Panc1 (cell line): ENCODE measurements at regions not wholly inside any gene's neighbourhood (a gene's known extent, or its start where the extent isn't known, plus 50 kb on each side); places are given as distances from the start of the nearest gene placed in this dataset.

Source experiments
- ATAC-seq: fragments of 200-7000 bp; cut with Tn5 transposase; 2 replicates; pipeline ENCODE4 v1.9.1; 2020; ENCODE audit warnings: mild to moderate bottlenecking, moderate library complexity
- BruUV-seq: library from RNA; stranded (reverse); fragments of 400-500 nt; replicated peaks from 2 replicates; lab custom pipeline; 2021; lab: Mats Ljungman, UMichigan
- CTCF ChIA-PET: fragments of 300-600 bp; sonication (Branson Sonifier 250); formaldehyde crosslinking; loops from one replicate; lab custom pipeline; 2022; ENCODE audit warnings: antibody characterized with exemption; lab: Charles Lee
- POLR2A ChIA-PET: fragments of 300-600 bp; sonication (Branson Sonifier 250); formaldehyde crosslinking; loops from one replicate; lab custom pipeline; 2022; ENCODE audit warnings: antibody characterized with exemption; lab: Charles Lee
- DNase-seq: peaks from one replicate; pipeline ENCODE4 v3.0.0-alpha.2; 2010; ENCODE audit warnings: low read depth, low spot score
- H3K27ac ChIP-seq: 2 replicates; pipeline ENCODE4 v1.5.1; 2011; ENCODE audit warnings: mild to moderate bottlenecking, low read length, inconsistent platforms
- H3K27me3 ChIP-seq: fragments of 200-500 bp; sonication (Bioruptor generic); 2 replicates; pipeline ENCODE4 v1.6.0; 2014; ENCODE audit warnings: low read length, inconsistent platforms; ENCODE audit not compliant: control insufficient read depth, insufficient read depth
- H3K36me3 ChIP-seq: fragments of 200-500 bp; sonication (Bioruptor generic); 2 replicates; pipeline ENCODE4 v1.5.1; 2014; ENCODE audit warnings: inconsistent platforms, mild to moderate bottlenecking, low read length, moderate library complexity; ENCODE audit not compliant: control insufficient read depth, insufficient read depth
- H3K4me1 ChIP-seq: 2 replicates; pipeline ENCODE4 v1.5.1; 2011; ENCODE audit warnings: inconsistent platforms, mild to moderate bottlenecking, low read length, moderate library complexity; ENCODE audit not compliant: control insufficient read depth, insufficient read depth
- H3K4me3 ChIP-seq, 2 experiments: 2 replicates each; pipeline ENCODE4 v1.5.1; 2011 to 2012; ENCODE audit warnings: low read depth in 2 of 2, low read length in 2 of 2, mild to moderate bottlenecking in 2 of 2, inconsistent platforms in 1 of 2, moderate library complexity in 1 of 2
- H3K9me3 ChIP-seq: fragments of 200-500 bp; sonication (Bioruptor generic); 2 replicates; pipeline ENCODE4 v1.5.1; 2014; ENCODE audit warnings: low read depth, mild to moderate bottlenecking, inconsistent platforms, low read length, moderate library complexity; ENCODE audit not compliant: control insufficient read depth, insufficient read depth
- CTCF ChIP-seq: fragments of 450-650 bp; IDR thresholded peaks from 2 replicates; pipeline ENCODE4 v1.5.1; 2017; ENCODE audit warnings: mild to moderate bottlenecking
- POLR2AphosphoS5 ChIP-seq: IDR thresholded peaks from 2 replicates; pipeline ENCODE4 v1.6.1; 2012; ENCODE audit warnings: mild to moderate bottlenecking, low read depth, low read length, moderate library complexity
- REST ChIP-seq, 2 experiments: IDR thresholded peaks; 2 replicates each; pipeline ENCODE4 v1.6.1; 2011 to 2012; ENCODE audit warnings: low read depth in 2 of 2, control low read depth in 1 of 2, low read length in 1 of 2, mild to moderate bottlenecking in 1 of 2, moderate library complexity in 1 of 2; ENCODE audit not compliant: insufficient read depth in 1 of 2
- SIN3A ChIP-seq: IDR thresholded peaks from 2 replicates; pipeline ENCODE4 v1.6.1; 2012; ENCODE audit warnings: low read depth, mild to moderate bottlenecking, low read length, moderate library complexity, borderline replicate concordance; ENCODE audit not compliant: insufficient read depth
- TCF7L2 ChIP-seq: IDR thresholded peaks from 2 replicates; pipeline ENCODE4 v1.6.1; 2011; ENCODE audit warnings: mild to moderate bottlenecking, low read depth, low read length, inconsistent platforms
- in situ Hi-C: cut with HindIII; loops from 2 replicates; pipeline ENCODE4 v1.10.0; 2016; ENCODE audit warnings: low sequenced_read_pairs, low pct_unique_long_range_greater_than_20kb
- intact Hi-C: fragments of 100-400 bp; cut with micrococcal nuclease; formaldehyde crosslinking; loops from one replicate; pipeline ENCODE4 v1.10.0; 2022; ENCODE audit not compliant: unreplicated experiment

GRCh38 chr6:25124216-25124715 is 154.9 kb upstream of the CARMIL1 start:
- in situ Hi-C loops (no loop called here), intact Hi-C loops (no loop called here)
- POLR2A ChIA-PET: no interaction called here
- Histone ChIP-seq H3K9me3 (no peaks in the 10 kb centered on the region), H3K4me3 (no peak overlapping the region), H3K27me3 (no peaks in the 10 kb centered on the region), H3K4me1 (no peaks in the 10 kb centered on the region), H3K36me3 (no peaks in the 10 kb centered on the region), H3K27ac (no peak overlapping the region)
- CTCF ChIA-PET: no interaction called here
- BruUV-seq: no TSS peak
- DNase-seq (no peak), ATAC-seq (no peak)
- TF ChIP-seq SIN3A (no peak), CTCF (no peak), POLR2AphosphoS5 (no peak), TCF7L2 (no peak), REST (IDR thresholded peaks at IDR 0.05; ENCODE audit: insufficient read depth in 1 of 2, low read depth in 2 of 2, low read length in 1 of 2) (no peak)

- in situ Hi-C loops: no loop called here
- no peak for TF ChIP-seq SIN3A
- no peak for TF ChIP-seq REST (IDR thresholded peaks at IDR 0.05; ENCODE audit: insufficient read depth in 1 of 2, low read depth in 2 of 2, low read length in 1 of 2)
- no peak for TF ChIP-seq CTCF
- TF ChIP-seq POLR2AphosphoS5: no peak
- no peak for TF ChIP-seq TCF7L2
Measured at GRCh38 chr6:25125736-25126135, 153.4 kb upstream of the CARMIL1 start.

More at GRCh38 chr6:25125736-25126135, 153.4 kb upstream of the CARMIL1 start:
- no peak for DNase-seq
- no peak for ATAC-seq
- Histone ChIP-seq H3K9me3 (no peaks in the 10 kb centered on the region), H3K4me1 (no peaks in the 10 kb centered on the region), H3K27ac (no peak overlapping the region), H3K4me3 (no peak overlapping the region), H3K27me3 (no peaks in the 10 kb centered on the region), H3K36me3 (no peaks in the 10 kb centered on the region)
- no TSS peak for BruUV-seq
- intact Hi-C loops: no loop called here
- ChIA-PET CTCF (no interaction called here), POLR2A (no interaction called here)
